ENCODE measurements at regions not wholly inside any gene's neighbourhood (a gene's known extent, or its start where the extent isn't known, plus 50 kb on each side); places are given as distances from the start of the nearest gene placed in this dataset.

DNA sequence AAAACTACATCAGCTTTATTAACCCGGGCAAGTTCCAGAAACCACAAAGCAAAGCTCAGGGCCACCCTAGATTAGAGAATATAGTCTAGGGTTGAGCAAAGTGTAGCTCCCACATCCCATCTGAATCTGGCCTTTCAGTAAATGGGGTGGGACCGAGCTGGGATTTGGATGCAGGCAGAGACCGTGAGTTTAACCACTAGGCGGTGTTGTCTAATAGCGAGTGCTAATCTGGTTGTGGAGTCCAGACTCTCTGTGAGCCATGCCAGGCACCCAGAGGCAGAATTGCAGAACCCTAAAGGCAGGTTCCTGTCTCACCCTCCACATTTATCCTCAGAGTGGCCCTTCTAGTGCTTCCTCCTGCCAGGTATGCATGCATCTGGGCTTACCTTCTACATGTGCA lies 435.9 kb downstream of the TSN start:
- H3K4me3 Mint-ChIP-seq: no peak overlapping the region

DNA sequence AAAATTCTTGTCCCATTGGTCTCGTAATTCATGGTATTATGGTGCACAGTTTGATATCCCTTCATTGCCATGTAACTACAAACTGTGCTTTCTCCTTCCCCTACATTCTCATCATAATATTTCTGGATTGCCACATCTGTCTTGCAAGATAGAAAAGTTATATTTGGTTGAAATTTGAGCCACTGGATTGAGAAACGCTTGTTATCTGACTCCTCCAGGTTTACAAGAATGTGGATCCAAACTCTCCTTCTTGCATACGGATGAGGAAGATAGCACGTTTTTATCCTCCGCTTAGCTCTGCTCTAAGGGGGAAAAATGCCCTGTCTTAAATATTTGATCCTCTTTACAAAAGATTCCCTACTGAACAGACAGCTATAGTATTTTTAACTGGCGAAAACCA lies 438.2 kb downstream of the TSN start:
- no peak overlapping the region for H3K27ac Mint-ChIP-seq
- no peak overlapping the region for H3K4me3 Mint-ChIP-seq
- CTCF ChIA-PET: interaction anchor here (0.6 to 1.9 kb wide), 2 partner anchors 8 to 1898 kb away, joined by 3 to 5 read pairs; no protein-coding TSS in a partner anchor
- no peaks in the 10 kb centered on the region for H3K4me1 Mint-ChIP-seq (ENCODE audit: low read depth)
- no peaks in the 10 kb centered on the region for H3K36me3 Mint-ChIP-seq (ENCODE audit: low read depth)
- H3K27me3 Mint-ChIP-seq (ENCODE audit: low read depth): no peaks in the 10 kb centered on the region
- intact Hi-C loops (cut with micrococcal nuclease): loop anchor here (10.0 kb wide), 1 partner anchor 261 kb away; no protein-coding TSS in a partner anchor
- no peaks in the 10 kb centered on the region for H3K9me3 Mint-ChIP-seq
- no peak for DNase-seq

More for the DNA sequence above, 435.9 kb downstream of the TSN start:
- Mint-ChIP-seq H3K27ac (no peak overlapping the region), H3K9me3 (no peaks in the 10 kb centered on the region), H3K4me1 (ENCODE audit: low read depth) (no peaks in the 10 kb centered on the region), H3K27me3 (ENCODE audit: low read depth) (no peaks in the 10 kb centered on the region), H3K36me3 (ENCODE audit: low read depth) (no peaks in the 10 kb centered on the region)
- intact Hi-C loops (cut with micrococcal nuclease): loop anchor here (10.0 kb wide), 1 partner anchor 263 kb away; no protein-coding TSS in a partner anchor
- DNase-seq: peak; percentile 9
- CTCF ChIA-PET: interaction anchor here (0.7 kb wide), 1 partner anchor 10 kb away, joined by 3 read pairs; no protein-coding TSS in a partner anchor

DNA sequence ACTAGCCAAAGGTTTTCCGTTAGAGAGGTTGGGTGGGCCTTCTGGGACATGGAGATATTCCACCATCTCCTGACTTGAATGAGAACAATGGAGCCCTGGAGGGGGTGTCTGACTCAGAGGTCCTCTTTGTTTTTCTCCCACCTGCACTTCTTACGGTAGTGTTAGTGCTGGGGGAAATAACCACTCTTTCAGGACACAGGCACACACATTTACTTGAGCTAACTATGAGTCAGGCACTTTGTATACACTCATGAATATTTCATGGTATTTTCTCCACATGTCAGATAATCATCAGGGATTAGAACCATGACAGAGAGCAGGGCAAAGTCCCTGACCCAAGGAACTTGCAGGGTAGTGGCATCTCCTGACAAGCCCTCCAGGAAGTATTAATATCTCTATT lies 439.1 kb downstream of the TSN start:
- Mint-ChIP-seq H3K36me3 (ENCODE audit: low read depth) (no peaks in the 10 kb centered on the region), H3K27ac (no peak overlapping the region), H3K27me3 (ENCODE audit: low read depth) (no peaks in the 10 kb centered on the region), H3K4me1 (ENCODE audit: low read depth) (no peaks in the 10 kb centered on the region), H3K9me3 (no peaks in the 10 kb centered on the region), H3K4me3 (no peak overlapping the region)
- DNase-seq: no peak
- CTCF ChIA-PET: no interaction called here
- intact Hi-C loops (cut with micrococcal nuclease): loop anchor here (10.0 kb wide), 1 partner anchor 260 kb away; no protein-coding TSS in a partner anchor

DNA sequence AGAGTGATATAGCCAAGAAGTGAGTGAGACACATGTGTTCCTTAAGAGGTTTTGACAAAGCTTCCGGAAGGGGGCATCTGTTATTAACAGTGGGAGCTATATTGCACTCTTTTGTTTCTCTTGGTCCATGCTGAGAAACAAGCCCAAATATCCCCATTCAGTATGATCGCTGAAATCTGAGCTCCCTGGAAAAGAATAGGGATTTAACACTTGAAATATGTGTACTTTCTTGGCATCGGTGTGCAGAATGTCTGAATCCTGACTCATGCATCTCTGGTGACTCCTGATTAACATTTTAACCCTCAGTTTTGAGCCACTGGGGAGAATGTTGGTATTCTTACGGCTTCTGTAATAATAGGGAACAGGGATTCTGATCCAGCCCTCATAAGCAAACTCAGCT lies 448.1 kb downstream of the TSN start:
- H3K4me3 Mint-ChIP-seq: no peak overlapping the region
- DNase-seq: no peak
- H3K9me3 Mint-ChIP-seq: no peaks in the 10 kb centered on the region
- CTCF ChIA-PET: no interaction called here
- H3K4me1 Mint-ChIP-seq (ENCODE audit: low read depth): no peaks in the 10 kb centered on the region
- H3K27me3 Mint-ChIP-seq (ENCODE audit: low read depth): no peaks in the 10 kb centered on the region
- no peaks in the 10 kb centered on the region for H3K36me3 Mint-ChIP-seq (ENCODE audit: low read depth)
- intact Hi-C loops (cut with micrococcal nuclease): no loop called here
- no peak overlapping the region for H3K27ac Mint-ChIP-seq

DNA sequence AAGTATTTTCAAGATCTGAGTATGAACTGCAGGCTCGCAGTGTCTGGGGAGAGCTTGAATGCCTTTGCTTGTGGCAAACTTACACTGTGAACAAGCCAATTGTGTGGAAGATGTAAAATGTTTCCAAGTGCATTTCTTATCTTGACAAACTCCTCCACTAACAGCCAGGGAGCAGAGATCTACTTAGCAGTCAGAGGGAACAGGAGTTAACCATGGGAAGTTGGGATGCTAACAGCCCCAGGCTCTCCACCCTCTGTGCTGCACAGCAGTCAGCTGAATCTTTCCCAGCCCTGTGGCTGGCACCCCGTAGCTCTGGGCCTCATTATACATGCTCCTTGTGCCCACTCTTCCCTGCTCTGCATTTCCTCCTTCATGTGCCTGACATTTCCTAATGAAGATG lies 450.2 kb downstream of the TSN start:
- intact Hi-C loops (cut with micrococcal nuclease): no loop called here
- no peaks in the 10 kb centered on the region for H3K4me1 Mint-ChIP-seq (ENCODE audit: low read depth)
- H3K9me3 Mint-ChIP-seq: no peaks in the 10 kb centered on the region
- H3K36me3 Mint-ChIP-seq (ENCODE audit: low read depth): no peaks in the 10 kb centered on the region
- H3K27ac Mint-ChIP-seq: no peak overlapping the region
- DNase-seq: no peak
- H3K27me3 Mint-ChIP-seq (ENCODE audit: low read depth): no peaks in the 10 kb centered on the region
- no peak overlapping the region for H3K4me3 Mint-ChIP-seq
- CTCF ChIA-PET: no interaction called here

DNA sequence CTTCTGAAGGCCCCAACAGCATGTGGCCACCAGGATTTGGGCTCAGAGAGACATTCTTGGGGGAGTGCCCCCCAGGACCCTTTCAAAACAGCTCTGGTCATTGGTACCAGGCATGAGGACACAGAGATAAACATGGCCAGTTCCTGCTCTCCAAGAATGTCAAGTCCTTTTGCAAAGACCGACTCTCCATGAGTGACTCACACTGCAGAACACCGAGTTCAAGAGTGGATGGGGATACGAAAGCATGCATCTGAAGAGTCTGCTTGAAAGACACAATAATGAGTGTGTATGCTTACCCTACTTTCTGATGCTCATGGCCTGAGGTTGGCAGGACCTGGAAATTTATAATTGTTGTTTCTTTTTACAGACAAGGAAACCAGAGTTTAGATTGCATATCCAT lies 450.6 kb downstream of the TSN start:
- Mint-ChIP-seq H3K27me3 (ENCODE audit: low read depth) (no peaks in the 10 kb centered on the region), H3K9me3 (no peaks in the 10 kb centered on the region), H3K36me3 (ENCODE audit: low read depth) (no peaks in the 10 kb centered on the region), H3K4me3 (no peak overlapping the region), H3K4me1 (ENCODE audit: low read depth) (no peaks in the 10 kb centered on the region), H3K27ac (no peak overlapping the region)
- CTCF ChIA-PET: no interaction called here
- intact Hi-C loops (cut with micrococcal nuclease): no loop called here
- no peak for DNase-seq

DNA sequence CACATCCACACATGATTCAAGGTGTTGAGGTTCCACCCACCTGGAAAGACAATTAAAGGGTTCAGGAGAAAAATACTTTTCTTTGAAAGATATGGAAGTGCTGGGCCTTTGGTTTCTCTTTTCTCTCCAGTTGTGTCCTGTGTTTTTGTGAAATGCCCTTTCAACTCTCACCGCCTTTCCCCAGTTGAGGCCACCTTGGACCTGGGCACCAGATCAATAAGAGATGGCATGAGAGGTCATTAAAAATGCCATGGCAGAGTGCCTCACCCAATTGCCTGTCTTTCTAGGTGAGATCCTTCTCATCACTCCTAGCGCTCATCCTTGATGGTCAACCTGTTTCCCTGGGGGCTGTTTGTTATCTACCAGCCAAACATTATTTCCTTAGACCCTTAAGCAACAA lies 453.9 kb downstream of the TSN start:
- H3K4me1 Mint-ChIP-seq (ENCODE audit: low read depth): no peaks in the 10 kb centered on the region
- no peaks in the 10 kb centered on the region for H3K36me3 Mint-ChIP-seq (ENCODE audit: low read depth)
- no peak for DNase-seq
- H3K27ac Mint-ChIP-seq: no peak overlapping the region
- CTCF ChIA-PET: no interaction called here
- no peaks in the 10 kb centered on the region for H3K9me3 Mint-ChIP-seq
- peaks cover 4% of the 10 kb centered on the region for H3K27me3 Mint-ChIP-seq (ENCODE audit: low read depth)
- H3K4me3 Mint-ChIP-seq: no peak overlapping the region
- intact Hi-C loops (cut with micrococcal nuclease): no loop called here

DNA sequence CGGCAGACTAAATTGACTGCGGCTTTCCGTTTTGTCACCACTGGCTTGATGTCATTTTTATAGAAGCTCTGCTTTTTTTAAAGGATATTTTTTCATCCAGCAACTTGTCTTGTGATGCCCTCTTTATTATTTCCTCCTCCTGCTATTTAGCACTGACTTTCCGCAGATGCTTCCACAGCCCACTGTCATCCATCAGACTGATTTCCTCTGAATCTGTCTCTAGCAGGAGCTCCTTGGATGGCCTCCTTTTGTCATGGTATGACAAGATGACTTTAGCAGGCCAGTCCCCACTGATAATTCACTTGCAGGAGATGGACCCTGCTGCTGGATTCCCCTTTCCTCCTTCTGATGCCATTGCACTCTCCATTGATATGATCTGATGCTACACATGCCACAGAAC lies 454.6 kb downstream of the TSN start:
- CTCF ChIA-PET: no interaction called here
- Mint-ChIP-seq H3K27me3 (ENCODE audit: low read depth) (peaks cover 4% of the 10 kb centered on the region), H3K4me3 (no peak overlapping the region), H3K4me1 (ENCODE audit: low read depth) (no peaks in the 10 kb centered on the region), H3K36me3 (ENCODE audit: low read depth) (no peaks in the 10 kb centered on the region), H3K27ac (no peak overlapping the region), H3K9me3 (no peaks in the 10 kb centered on the region)
- intact Hi-C loops (cut with micrococcal nuclease): no loop called here
- DNase-seq: no peak

DNA sequence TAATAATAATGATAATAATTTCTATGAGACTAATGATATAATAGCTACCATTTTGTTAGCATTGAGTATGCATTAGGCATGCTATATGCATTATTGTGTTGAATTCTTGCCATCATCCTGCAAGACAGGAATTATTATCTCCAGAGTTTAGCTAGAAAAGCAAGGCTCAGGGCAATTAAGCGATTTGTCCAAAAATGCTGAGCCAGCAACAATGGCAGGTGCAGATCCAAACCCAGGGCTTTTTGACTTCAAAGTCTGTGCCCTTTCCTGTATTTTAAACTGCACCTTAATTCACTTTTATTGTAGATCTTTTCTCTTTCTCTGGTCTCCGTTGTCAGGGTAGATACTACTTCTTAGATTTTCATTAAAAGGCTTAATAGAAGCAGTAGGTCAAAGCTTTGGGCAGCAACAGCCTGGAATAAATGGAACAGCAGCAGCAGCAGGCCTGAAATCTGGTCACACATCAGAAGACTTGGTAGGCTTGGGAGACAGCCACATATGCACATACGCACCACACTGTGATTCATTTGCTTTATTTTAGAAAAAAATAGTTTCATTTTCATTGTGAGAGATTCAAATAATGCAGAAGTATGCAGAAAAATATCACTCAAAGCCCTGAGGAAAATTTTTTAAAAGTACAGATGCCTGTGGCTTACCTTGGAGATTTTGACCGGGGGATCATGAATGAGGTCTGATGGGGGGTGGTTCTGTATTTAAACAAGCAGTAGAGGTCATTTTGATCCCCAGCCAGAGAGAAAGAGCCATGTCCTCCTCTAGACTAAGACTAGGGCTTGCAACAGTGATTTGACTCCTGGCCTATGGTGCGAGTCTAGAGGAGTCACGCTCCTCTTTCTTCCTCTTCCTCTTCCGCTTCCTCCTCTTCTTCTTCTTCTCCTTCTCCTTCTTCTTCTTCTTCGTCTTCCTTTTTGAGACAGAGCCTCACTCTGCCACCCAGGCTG lies 455.7 kb downstream of the TSN start:
- Mint-ChIP-seq H3K36me3 (ENCODE audit: low read depth) (no peaks in the 10 kb centered on the region), H3K4me3 (no peak overlapping the region), H3K27me3 (ENCODE audit: low read depth) (peaks cover 4% of the 10 kb centered on the region), H3K4me1 (ENCODE audit: low read depth) (no peaks in the 10 kb centered on the region), H3K27ac (no peak overlapping the region), H3K9me3 (no peaks in the 10 kb centered on the region)
- DNase-seq: no peak
- CTCF ChIA-PET: no interaction called here
- intact Hi-C loops (cut with micrococcal nuclease): no loop called here

DNA sequence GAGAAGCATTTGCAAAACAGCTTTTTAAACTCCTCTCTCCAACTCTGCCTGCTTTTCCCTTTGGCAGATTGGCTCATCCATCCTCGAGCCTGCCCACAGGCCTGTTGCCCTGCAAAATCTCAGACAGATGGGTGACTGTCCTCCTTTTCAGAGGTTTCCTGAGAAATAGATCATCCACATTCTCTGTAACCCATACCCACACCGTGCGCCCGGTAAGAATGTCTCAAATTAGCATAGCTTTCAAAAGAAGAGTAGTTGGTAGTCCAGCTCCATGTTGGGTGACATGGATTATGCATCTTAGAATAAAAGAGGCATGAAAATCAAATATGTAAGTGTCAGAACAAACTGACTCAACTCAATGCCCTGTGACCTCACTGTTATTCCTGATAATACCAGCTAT lies 457.9 kb downstream of the TSN start:
- CTCF ChIA-PET: interaction anchor here (0.6 kb wide), 1 partner anchor 117 kb away, joined by 4 read pairs; no protein-coding TSS in a partner anchor
- no peaks in the 10 kb centered on the region for H3K9me3 Mint-ChIP-seq
- H3K27ac Mint-ChIP-seq: no peak overlapping the region
- H3K36me3 Mint-ChIP-seq (ENCODE audit: low read depth): no peaks in the 10 kb centered on the region
- H3K4me3 Mint-ChIP-seq: no peak overlapping the region
- intact Hi-C loops (cut with micrococcal nuclease): no loop called here
- H3K27me3 Mint-ChIP-seq (ENCODE audit: low read depth): peaks cover 4% of the 10 kb centered on the region
- H3K4me1 Mint-ChIP-seq (ENCODE audit: low read depth): no peaks in the 10 kb centered on the region
- no peak for DNase-seq

DNA sequence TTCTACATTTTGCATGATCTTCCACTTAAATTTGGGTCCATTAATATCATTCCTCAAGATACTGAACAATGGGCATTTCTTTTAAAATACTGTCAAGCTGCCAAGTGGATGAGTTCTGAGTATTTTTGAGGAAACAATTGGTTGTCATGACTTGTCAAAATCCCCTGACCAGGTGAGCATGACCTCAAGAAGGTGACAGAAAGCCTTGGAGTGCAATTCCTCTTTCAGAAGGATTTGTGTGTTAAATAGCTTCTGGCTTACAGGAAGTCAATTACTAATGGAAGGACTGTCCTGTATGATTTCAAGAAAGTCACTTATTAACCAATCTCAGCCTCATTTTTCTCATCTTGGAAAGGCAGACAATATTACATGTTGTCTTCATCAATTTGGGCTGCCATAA lies 460.6 kb downstream of the TSN start:
- H3K4me3 Mint-ChIP-seq: no peak overlapping the region
- H3K27me3 Mint-ChIP-seq (ENCODE audit: low read depth): peaks cover 4% of the 10 kb centered on the region
- no peaks in the 10 kb centered on the region for H3K9me3 Mint-ChIP-seq
- no peaks in the 10 kb centered on the region for H3K4me1 Mint-ChIP-seq (ENCODE audit: low read depth)
- no peaks in the 10 kb centered on the region for H3K36me3 Mint-ChIP-seq (ENCODE audit: low read depth)
- intact Hi-C loops (cut with micrococcal nuclease): no loop called here
- CTCF ChIA-PET: no interaction called here
- no peak overlapping the region for H3K27ac Mint-ChIP-seq
- no peak for DNase-seq

DNA sequence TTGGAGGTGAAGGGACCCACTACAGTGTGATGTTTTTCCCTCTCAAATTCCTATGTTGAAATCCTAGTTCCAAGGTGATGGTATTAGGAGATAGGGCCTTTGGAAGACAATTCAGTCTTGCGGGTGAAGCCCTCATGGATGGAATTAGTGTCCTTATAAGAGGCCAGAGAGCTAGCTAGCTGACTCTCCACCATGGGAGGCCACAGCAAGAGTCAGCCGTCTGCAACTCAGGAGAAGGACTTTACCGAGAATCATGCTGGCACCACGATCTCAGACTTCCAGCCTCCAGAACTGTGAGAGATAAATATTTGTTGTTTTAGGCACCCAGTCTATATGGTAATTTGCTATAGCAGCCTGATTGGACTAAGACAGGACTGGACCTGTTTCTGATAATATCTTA lies 461.4 kb downstream of the TSN start:
- intact Hi-C loops (cut with micrococcal nuclease): no loop called here
- Mint-ChIP-seq H3K9me3 (no peaks in the 10 kb centered on the region), H3K27me3 (ENCODE audit: low read depth) (peaks cover 4% of the 10 kb centered on the region), H3K27ac (no peak overlapping the region), H3K36me3 (ENCODE audit: low read depth) (no peaks in the 10 kb centered on the region), H3K4me3 (no peak overlapping the region), H3K4me1 (ENCODE audit: low read depth) (no peaks in the 10 kb centered on the region)
- CTCF ChIA-PET: interaction anchor here (0.6 kb wide), 1 partner anchor 60 kb away, joined by 4 read pairs; no protein-coding TSS in a partner anchor
- no peak for DNase-seq

DNA sequence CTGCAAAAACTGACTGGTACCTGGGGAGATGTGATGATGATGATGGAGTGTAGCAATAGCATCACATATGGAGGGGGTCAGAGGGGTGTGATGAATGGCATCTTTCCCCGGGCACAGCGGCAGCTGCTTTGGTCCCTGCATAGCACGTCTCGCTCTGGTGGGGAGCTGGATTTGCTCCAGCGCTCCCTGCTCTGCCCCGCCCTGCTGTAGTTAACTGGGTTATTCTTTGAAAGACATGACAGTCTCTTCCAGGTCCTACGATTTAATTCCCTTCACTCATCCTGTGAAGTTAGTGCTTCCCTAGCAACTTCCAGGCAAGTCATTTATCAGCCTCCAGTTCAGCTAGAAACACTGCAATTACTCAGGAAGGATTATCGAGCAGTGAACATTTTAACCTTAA lies 463.1 kb downstream of the TSN start:
- Mint-ChIP-seq H3K9me3 (no peaks in the 10 kb centered on the region), H3K27ac (no peak overlapping the region), H3K4me3 (no peak overlapping the region), H3K27me3 (ENCODE audit: low read depth) (peaks cover 4% of the 10 kb centered on the region), H3K36me3 (ENCODE audit: low read depth) (no peaks in the 10 kb centered on the region), H3K4me1 (ENCODE audit: low read depth) (no peaks in the 10 kb centered on the region)
- no peak for DNase-seq
- intact Hi-C loops (cut with micrococcal nuclease): no loop called here
- CTCF ChIA-PET: no interaction called here
